ENCODE measurements at regions not wholly inside any gene's neighbourhood (a gene's known extent, or its start where the extent isn't known, plus 50 kb on each side); places are given as distances from the start of the nearest gene placed in this dataset.

GRCh38 chr6:169885831-169886230 is 134.4 kb downstream of the ERMARD start:
- no peak overlapping the region for H3K27ac ChIP-seq
- no peak for ATAC-seq
- no CpG with 5 or more reads among the region's 4 CpGs for WGBS, 2 donors (ENCODE audit: low coverage in 1 of 2)
- peaks cover 0 to 7% (median 0%) of the 10 kb centered on the region in 3 donors for H3K4me1 ChIP-seq
- peaks cover 0 to 5% (median 0%) of the 10 kb centered on the region in 3 donors for H3K9me3 ChIP-seq
- H3K36me3 ChIP-seq, result no peaks in the 10 kb centered on the region
- H3K4me3 ChIP-seq, result no peak overlapping the region
- H3K27me3 ChIP-seq, result peaks cover 24% of the 10 kb centered on the region
- TF ChIP-seq CTCF (IDR thresholded peaks at IDR 0.05) (no peak), POLR2AphosphoS5 (IDR thresholded peaks at IDR 0.05) (no peak), POLR2A (IDR thresholded peaks at IDR 0.05) (no peak), EP300 (IDR thresholded peaks at IDR 0.05) (no peak)

- Histone ChIP-seq H3K4me1 (peaks cover 0 to 6% (median 0%) of the 10 kb centered on the region in 3 donors), H3K27ac (no peak overlapping the region), H3K9me3 (peaks cover 0 to 5% (median 0%) of the 10 kb centered on the region in 3 donors), H3K27me3 (peaks cover 27% of the 10 kb centered on the region), H3K4me3 (no peak overlapping the region), H3K36me3 (no peaks in the 10 kb centered on the region)
- no peak for ATAC-seq
- no peak for TF ChIP-seq POLR2AphosphoS5 (IDR thresholded peaks at IDR 0.05)
Observed at GRCh38 chr6:169885131-169885530, 133.7 kb downstream of the ERMARD start.

GRCh38 chr6:169884158-169884557 is 132.7 kb downstream of the ERMARD start:
- no peaks in the 10 kb centered on the region for H3K36me3 ChIP-seq

GRCh38 chr6:169883316-169883715 is 131.9 kb downstream of the ERMARD start:
- Histone ChIP-seq H3K4me3 (no peak overlapping the region), H3K9me3 (peaks cover 0 to 5% (median 0%) of the 10 kb centered on the region in 3 donors), H3K36me3 (no peaks in the 10 kb centered on the region), H3K27me3 (peaks cover 17% of the 10 kb centered on the region), H3K27ac (no peak overlapping the region), H3K4me1 (no peaks in the 10 kb centered on the region)
- no peak for ATAC-seq
- WGBS, 2 donors (ENCODE audit: low coverage in 1 of 2), result 82% methylated on average over 7 of the region's 10 CpGs; no CpG with 5 or more reads in 1 of the 2 donors
- TF ChIP-seq EP300 (IDR thresholded peaks at IDR 0.05), result no peak
- no peak for TF ChIP-seq CTCF (IDR thresholded peaks at IDR 0.05)
- no peak for TF ChIP-seq POLR2A (IDR thresholded peaks at IDR 0.05)
- TF ChIP-seq POLR2AphosphoS5 (IDR thresholded peaks at IDR 0.05), result no peak

More at GRCh38 chr6:169884158-169884557, 132.7 kb downstream of the ERMARD start:
- no peak for ATAC-seq
- no peak for TF ChIP-seq CTCF (IDR thresholded peaks at IDR 0.05)
- TF ChIP-seq POLR2A (IDR thresholded peaks at IDR 0.05), result no peak
- TF ChIP-seq EP300 (IDR thresholded peaks at IDR 0.05), result no peak
- TF ChIP-seq POLR2AphosphoS5 (IDR thresholded peaks at IDR 0.05), result no peak
- Histone ChIP-seq H3K4me1 (no peaks in the 10 kb centered on the region), H3K9me3 (peaks cover 0 to 5% (median 0%) of the 10 kb centered on the region in 3 donors), H3K27ac (no peak overlapping the region), H3K4me3 (no peak overlapping the region), H3K27me3 (peaks cover 18% of the 10 kb centered on the region)
- WGBS, 2 donors (ENCODE audit: low coverage in 1 of 2), result 43 to 50% methylated on average over 1 to 3 of the region's 6 CpGs

- no peaks in the 10 kb centered on the region for H3K4me1 ChIP-seq
- H3K4me3 ChIP-seq, result no peak overlapping the region
- TF ChIP-seq POLR2A (IDR thresholded peaks at IDR 0.05) (no peak), POLR2AphosphoS5 (IDR thresholded peaks at IDR 0.05) (no peak), CTCF (IDR thresholded peaks at IDR 0.05) (no peak), EP300 (IDR thresholded peaks at IDR 0.05) (no peak)
- no peak overlapping the region for H3K27ac ChIP-seq
- peaks cover 0 to 5% (median 0%) of the 10 kb centered on the region in 3 donors for H3K9me3 ChIP-seq
- H3K36me3 ChIP-seq, result no peaks in the 10 kb centered on the region
- ATAC-seq, result no peak
- H3K27me3 ChIP-seq, result peaks cover 13% of the 10 kb centered on the region
- WGBS, 2 donors (ENCODE audit: low coverage in 1 of 2), result 71 to 84% methylated on average over 5 to 13 of the region's 13 CpGs
Observed at GRCh38 chr6:169881976-169882375, 130.6 kb downstream of the ERMARD start.

Measured in gastroesophageal sphincter (tissue), 4 donors.